GOT3 (cell line): ENCODE measurements at regions not wholly inside any gene's neighbourhood (a gene's known extent, or its start where the extent isn't known, plus 50 kb on each side); places are given as distances from the start of the nearest gene placed in this dataset.
"Not testable (repeated sequence)": the region's sequence is repeated elsewhere in the genome, so short reads cannot be mapped to it uniquely, and the experiment has no call there.

Experiments used
- DNase-seq: peaks from one replicate; lab custom pipeline; 2025; ENCODE audit warnings: mixed read lengths; lab: John Stamatoyannopoulos, UW

- no peak for DNase-seq
Measured at GRCh38 chr16:86229866-86230656, 280.3 kb upstream of the FOXF1 start.

- DNase-seq = no peak
Measured at GRCh38 chr16:86231321-86231995, 278.9 kb upstream of the FOXF1 start.

GRCh38 chr16:86231996-86232350, 278.4 kb upstream of the FOXF1 start:
- DNase-seq = no peak

GRCh38 chr16:86232496-86232895, 277.8 kb upstream of the FOXF1 start:
- no peak for DNase-seq

GRCh38 chr16:86233506-86233905, 276.8 kb upstream of the FOXF1 start:
- DNase-seq = not testable (repeated sequence)

- no peak for DNase-seq
Measured at GRCh38 chr16:86239381-86239780, 270.9 kb upstream of the FOXF1 start.

- no peak for DNase-seq
Measured at GRCh38 chr16:86240716-86241363, 269.5 kb upstream of the FOXF1 start.

GRCh38 chr16:86241681-86242080, 268.6 kb upstream of the FOXF1 start:
- DNase-seq = no peak

GRCh38 chr16:86242244-86243122, 267.8 kb upstream of the FOXF1 start:
- no peak for DNase-seq

GRCh38 chr16:86243123-86243473, 267.2 kb upstream of the FOXF1 start:
- DNase-seq = no peak

- no peak for DNase-seq
Measured at GRCh38 chr16:86243571-86244154, 266.7 kb upstream of the FOXF1 start.

- DNase-seq = no peak
Measured at GRCh38 chr16:86244158-86244557, 266.2 kb upstream of the FOXF1 start.

- no peak for DNase-seq
Measured at GRCh38 chr16:86244936-86245335, 265.4 kb upstream of the FOXF1 start.

- DNase-seq = no peak
Measured at GRCh38 chr16:86245351-86245750, 265.0 kb upstream of the FOXF1 start.

- no peak for DNase-seq
Measured at GRCh38 chr16:86245895-86246294, 264.4 kb upstream of the FOXF1 start.

GRCh38 chr16:86248310-86248905, 261.9 kb upstream of the FOXF1 start:
- no peak for DNase-seq

GRCh38 chr16:86249631-86250030, 260.7 kb upstream of the FOXF1 start:
- DNase-seq = no peak

- DNase-seq = no peak
Measured at GRCh38 chr16:86251682-86252081, 258.6 kb upstream of the FOXF1 start.

- DNase-seq = no peak
Measured at GRCh38 chr16:86252596-86252995, 257.7 kb upstream of the FOXF1 start.

GRCh38 chr16:86255966-86256365, 254.4 kb upstream of the FOXF1 start:
- no peak for DNase-seq

- no peak for DNase-seq
Measured at GRCh38 chr16:86256995-86257394, 253.3 kb upstream of the FOXF1 start.
